Thoracic aorta (tissue), 2 donors: ENCODE measurements at regions not wholly inside any gene's neighbourhood (a gene's known extent, or its start where the extent isn't known, plus 50 kb on each side); places are given as distances from the start of the nearest gene placed in this dataset.

Experiments used
- ATAC-seq: fragments of 150-250 bp; one replicate; pipeline ENCODE4 v1.8.0; 2017; ENCODE audit warnings: low read depth; ENCODE audit not compliant: insufficient number of reproducible peaks, low FRiP score
- DNase-seq: peaks from one replicate; pipeline ENCODE4 v3.0.0-alpha.2; 2020; ENCODE audit warnings: low spot score
- H3K27ac ChIP-seq, 2 donors: fragments of 200-600 bp; sonication (generic); 1 replicate in 1 of 2; 2 replicates in 1 of 2; pipeline ENCODE4 v1.5.1; 2016; ENCODE audit warnings: mild to moderate bottlenecking in 2 of 2, moderate library complexity in 2 of 2
- H3K27me3 ChIP-seq: fragments of 200-600 bp; sonication (generic); replicated peaks from 2 replicates; pipeline ENCODE4 v1.6.0; 2016; ENCODE audit warnings: mild to moderate bottlenecking; ENCODE audit not compliant: insufficient read depth
- H3K36me3 ChIP-seq: fragments of 200-600 bp; sonication (generic); one replicate; pipeline ENCODE4 v1.5.1; 2016
- H3K4me1 ChIP-seq, 2 donors: fragments of 200-600 bp; sonication (generic); 1 replicate in 1 of 2; 2 replicates in 1 of 2; pipeline versions ENCODE4 v1.5.1 to v1.6.0; 2016; ENCODE audit warnings: low read depth in 2 of 2, mild to moderate bottlenecking in 1 of 2; ENCODE audit not compliant: control insufficient read depth in 1 of 2
- H3K4me3 ChIP-seq: fragments of 200-600 bp; sonication (generic); 2 replicates; pipeline ENCODE4 v1.5.1; 2016; ENCODE audit warnings: mild to moderate bottlenecking
- H3K9me3 ChIP-seq: fragments of 200-600 bp; sonication (generic); 2 replicates; pipeline ENCODE4 v1.5.1; 2016
- CTCF ChIP-seq: fragments of 200-600 bp; sonication (generic); IDR thresholded peaks from one replicate; pipeline ENCODE4 v1.5.1; 2019; ENCODE audit warnings: antibody characterized with exemption

DNA sequence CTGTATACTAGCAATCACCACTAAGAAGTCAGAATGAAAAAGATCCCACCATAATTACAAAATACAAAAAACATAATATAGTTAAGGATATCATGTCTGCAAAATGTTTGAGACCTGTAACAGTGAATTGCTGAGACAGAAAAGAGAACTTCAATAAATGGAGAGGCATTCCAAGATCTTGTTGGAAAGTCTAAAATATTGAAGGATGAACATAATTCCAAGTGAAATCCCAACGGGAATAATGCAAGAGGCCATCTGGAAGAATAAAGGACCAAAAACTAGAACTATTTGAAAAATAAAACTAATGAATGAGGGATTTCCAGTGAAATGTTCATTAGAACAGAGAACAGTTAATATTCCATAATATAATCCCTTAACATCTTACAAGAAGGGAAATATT lies 110.9 kb downstream of the COL6A6 start:
- no peak overlapping the region for H3K4me3 ChIP-seq
- H3K27me3 ChIP-seq, result no peaks in the 10 kb centered on the region
- H3K27ac ChIP-seq, result no peak overlapping the region
- DNase-seq (no peak), ATAC-seq (no peak)
- H3K36me3 ChIP-seq, result no peaks in the 10 kb centered on the region
- no peaks in the 10 kb centered on the region for H3K4me1 ChIP-seq
- TF ChIP-seq CTCF, result no peak
- no peaks in the 10 kb centered on the region for H3K9me3 ChIP-seq
